ENCODE measurements at regions not wholly inside any gene's neighbourhood (a gene's known extent, or its start where the extent isn't known, plus 50 kb on each side); places are given as distances from the start of the nearest gene placed in this dataset.

- TF ChIP-seq POLR2A (IDR thresholded peaks at IDR 0.05) = no peak
- TF ChIP-seq CTCF (IDR thresholded peaks at IDR 0.05) = no peak
- no peak for TF ChIP-seq POLR2AphosphoS5 (IDR thresholded peaks at IDR 0.05)
Observed at GRCh38 chr2:66030553-66030952, 404.4 kb upstream of the MEIS1 start.

All from gastroesophageal sphincter (tissue), 3 donors.